Osteoblast (primary cell): ENCODE measurements at regions not wholly inside any gene's neighbourhood (a gene's known extent, or its start where the extent isn't known, plus 50 kb on each side); places are given as distances from the start of the nearest gene placed in this dataset. TPM values are rescaled to one million over a fixed set of nuclear protein-coding genes. Genes with fewer than 3 reads are reported as not detected.

Experiments used
- DNase-seq: peaks from one replicate; pipeline ENCODE4 v3.0.0; 2011; ENCODE audit warnings: low spot score, mixed read lengths; ENCODE audit not compliant: insufficient read length; ENCODE audit errors: missing footprints
- H2AFZ ChIP-seq: 2 replicates; pipeline ENCODE4 v1.6.0; 2011; ENCODE audit warnings: mild to moderate bottlenecking, low read length
- H3K27ac ChIP-seq: 2 replicates; pipeline ENCODE4 v1.5.1; 2011; ENCODE audit warnings: mild to moderate bottlenecking, low read depth, low read length, moderate library complexity
- H3K27me3 ChIP-seq: 2 replicates; pipeline ENCODE4 v1.6.0; 2012; ENCODE audit warnings: mild to moderate bottlenecking, control low read depth, inconsistent platforms, low read length, moderate library complexity; ENCODE audit not compliant: insufficient read depth
- H3K36me3 ChIP-seq: 2 replicates; pipeline ENCODE4 v1.5.1; 2011; ENCODE audit warnings: mild to moderate bottlenecking, low read length, control low read depth, moderate library complexity; ENCODE audit not compliant: insufficient read depth
- H3K4me1 ChIP-seq: 2 replicates; pipeline ENCODE4 v1.5.1; 2011; ENCODE audit warnings: mild to moderate bottlenecking, low read length, control low read depth, moderate library complexity; ENCODE audit not compliant: insufficient read depth
- H3K4me2 ChIP-seq: 2 replicates; pipeline ENCODE4 v1.6.0; 2011; ENCODE audit warnings: mild to moderate bottlenecking, low read length; ENCODE audit not compliant: insufficient read depth
- H3K4me3 ChIP-seq: fragments of 200-600 bp; sonication (generic); 3 replicates; pipeline ENCODE4 v1.5.1; 2012; ENCODE audit warnings: mild to moderate bottlenecking, low read length, inconsistent platforms; ENCODE audit not compliant: insufficient read depth
- H3K79me2 ChIP-seq: 2 replicates; pipeline ENCODE4 v1.6.0; 2012; ENCODE audit warnings: mild to moderate bottlenecking, low read length, control low read depth, inconsistent platforms; ENCODE audit not compliant: insufficient read depth
- H3K9me3 ChIP-seq: 2 replicates; pipeline ENCODE4 v1.5.1; 2011; ENCODE audit warnings: low read depth, low read length, control low read depth
- H4K20me1 ChIP-seq: 2 replicates; pipeline ENCODE4 v1.6.0; 2012; ENCODE audit warnings: mild to moderate bottlenecking, low read length, control low read depth; ENCODE audit not compliant: insufficient read depth
- CTCF ChIP-seq: IDR thresholded peaks from 2 replicates; pipeline ENCODE4 v1.5.1; 2011; ENCODE audit warnings: mild to moderate bottlenecking, low read depth, low read length, moderate library complexity; ENCODE audit errors: extremely low read depth
- small RNA-seq: library from RNA; depleted of rRNA; stranded (forward); fragments of <200 nt; gene quantifications from one replicate; pipeline ENCODE3, GENCODE V24; 2012

GRCh38 chr14:85479771-85480170 is 50.2 kb upstream of the FLRT2 start:
- Histone ChIP-seq H3K79me2 (no peaks in the 10 kb centered on the region), H4K20me1 (no peaks in the 10 kb centered on the region), H3K36me3 (no peaks in the 10 kb centered on the region), H3K27me3 (no peaks in the 10 kb centered on the region), H3K4me2 (no peak overlapping the region), H3K4me1 (peaks cover 15% of the 10 kb centered on the region), H2AFZ (no peak overlapping the region), H3K27ac (no peak overlapping the region), H3K9me3 (no peaks in the 10 kb centered on the region), H3K4me3 (no peak overlapping the region)
- no peak for TF ChIP-seq CTCF
- no peak for DNase-seq

Small RNA genes in the stretch of these regions (small RNA-seq; reads per million reads assigned to genes)
- gene AL161713.1 (not detected), gene AL163642.1 (not detected), gene RF00017 (not detected), gene RNU6-976P (not detected), gene RNU6ATAC28P (not detected), gene RNU7-51P (not detected)
